KBM-7 (cell line): ENCODE measurements at regions not wholly inside any gene's neighbourhood (a gene's known extent, or its start where the extent isn't known, plus 50 kb on each side); places are given as distances from the start of the nearest gene placed in this dataset.

Experiments used
- DNase-seq: peaks from one replicate; pipeline ENCODE4 v3.0.0-alpha.2; 2015
- in situ Hi-C: fragments of 300-500 bp; cut with MboI; formaldehyde crosslinking; loops from 2 replicates; pipeline ENCODE4 v1.14.3; 2020; ENCODE audit warnings: low sequenced_read_pairs, low pct_unique_long_range_greater_than_20kb, mixed read lengths

- in situ Hi-C loops: loop anchor here (25.0 kb wide), 1 partner anchor 95 kb away; no protein-coding TSS in a partner anchor
Measured at GRCh38 chr11:10641912-10642697, 51.5 kb downstream of the IRAG1 start.

GRCh38 chr11:10641177-10641911 is 52.2 kb downstream of the IRAG1 start:
- peak; percentile 88 for DNase-seq
- in situ Hi-C loops: loop anchor here (25.0 kb wide), 1 partner anchor 96 kb away; no protein-coding TSS in a partner anchor

More at GRCh38 chr11:10641912-10642697, 51.5 kb downstream of the IRAG1 start:
- no peak for DNase-seq

- DNase-seq: peak; percentile 78
Measured at GRCh38 chr11:10640308-10640707, 53.2 kb downstream of the IRAG1 start.

GRCh38 chr11:10639350-10639749 is 54.2 kb downstream of the IRAG1 start:
- in situ Hi-C loops: loop anchor here (25.0 kb wide), 1 partner anchor 98 kb away; no protein-coding TSS in a partner anchor
- peak; percentile 67 for DNase-seq

More at GRCh38 chr11:10640308-10640707, 53.2 kb downstream of the IRAG1 start:
- in situ Hi-C loops: loop anchor here (25.0 kb wide), 1 partner anchor 97 kb away; no protein-coding TSS in a partner anchor

GRCh38 chr11:10638316-10638925 is 55.1 kb downstream of the IRAG1 start:
- no peak for DNase-seq
- in situ Hi-C loops: loop anchor here (25.0 kb wide), 1 partner anchor 99 kb away; no protein-coding TSS in a partner anchor

GRCh38 chr11:10637731-10638151 is 55.8 kb downstream of the IRAG1 start:
- DNase-seq: no peak
- in situ Hi-C loops: loop anchor here (25.0 kb wide), 1 partner anchor 100 kb away; no protein-coding TSS in a partner anchor

- in situ Hi-C loops: loop anchor here (25.0 kb wide), 1 partner anchor 103 kb away; no protein-coding TSS in a partner anchor
Measured at GRCh38 chr11:10634407-10634806, 59.1 kb downstream of the IRAG1 start.

GRCh38 chr11:10633261-10633660 is 60.3 kb downstream of the IRAG1 start:
- in situ Hi-C loops: loop anchor here (25.0 kb wide), 1 partner anchor 104 kb away; no protein-coding TSS in a partner anchor
- DNase-seq: no peak

More at GRCh38 chr11:10634407-10634806, 59.1 kb downstream of the IRAG1 start:
- DNase-seq: no peak

GRCh38 chr11:10632483-10632882 is 61.1 kb downstream of the IRAG1 start:
- in situ Hi-C loops: loop anchor here (25.0 kb wide), 1 partner anchor 105 kb away; no protein-coding TSS in a partner anchor
- DNase-seq: no peak

GRCh38 chr11:10631761-10632160 is 61.8 kb downstream of the IRAG1 start:
- in situ Hi-C loops: loop anchor here (25.0 kb wide), 1 partner anchor 106 kb away; no protein-coding TSS in a partner anchor
- no peak for DNase-seq

GRCh38 chr11:10629411-10630002 is 61.0 kb upstream of the LYVE1 start:
- DNase-seq: no peak
- in situ Hi-C loops: loop anchor here (25.0 kb wide), 1 partner anchor 108 kb away; no protein-coding TSS in a partner anchor

- in situ Hi-C loops: loop anchor here (25.0 kb wide), 1 partner anchor 109 kb away; no protein-coding TSS in a partner anchor
- no peak for DNase-seq
Measured at GRCh38 chr11:10628508-10629236, 60.2 kb upstream of the LYVE1 start.

GRCh38 chr11:10627816-10628215 is 59.4 kb upstream of the LYVE1 start:
- in situ Hi-C loops: loop anchor here (25.0 kb wide), 1 partner anchor 109 kb away; no protein-coding TSS in a partner anchor
- DNase-seq: no peak

- DNase-seq: no peak
- in situ Hi-C loops: loop anchor here (25.0 kb wide), 1 partner anchor 110 kb away; no protein-coding TSS in a partner anchor
Measured at GRCh38 chr11:10627291-10627690, 58.8 kb upstream of the LYVE1 start.

- in situ Hi-C loops: loop anchor here (25.0 kb wide), 1 partner anchor 111 kb away; no protein-coding TSS in a partner anchor
- DNase-seq: no peak
Measured at GRCh38 chr11:10625982-10626311, 57.5 kb upstream of the LYVE1 start.

- in situ Hi-C loops: loop anchor here (25.0 kb wide), 1 partner anchor 112 kb away; no protein-coding TSS in a partner anchor
- no peak for DNase-seq
Measured at GRCh38 chr11:10625281-10625981, 57.0 kb upstream of the LYVE1 start.
